DND-41 (cell line): ENCODE measurements at regions not wholly inside any gene's neighbourhood (a gene's known extent, or its start where the extent isn't known, plus 50 kb on each side); places are given as distances from the start of the nearest gene placed in this dataset.

Source experiments
- EZH2 ChIP-seq: IDR thresholded peaks from 3 replicates; pipeline ENCODE4 v1.6.1; 2012; ENCODE audit warnings: borderline replicate concordance, low read depth, mild to moderate bottlenecking, moderate library complexity, low read length, inconsistent platforms; ENCODE audit not compliant: severe bottlenecking
- TF ChIP-seq, protein P1 (sequence below): IDR thresholded peaks from 2 replicates; pipeline ENCODE4 v1.5.1; 2012; ENCODE audit warnings: borderline replicate concordance, low read length, moderate library complexity, mild to moderate bottlenecking; ENCODE audit not compliant: poor library complexity, severe bottlenecking; ENCODE audit errors: extremely low read depth

DNA sequence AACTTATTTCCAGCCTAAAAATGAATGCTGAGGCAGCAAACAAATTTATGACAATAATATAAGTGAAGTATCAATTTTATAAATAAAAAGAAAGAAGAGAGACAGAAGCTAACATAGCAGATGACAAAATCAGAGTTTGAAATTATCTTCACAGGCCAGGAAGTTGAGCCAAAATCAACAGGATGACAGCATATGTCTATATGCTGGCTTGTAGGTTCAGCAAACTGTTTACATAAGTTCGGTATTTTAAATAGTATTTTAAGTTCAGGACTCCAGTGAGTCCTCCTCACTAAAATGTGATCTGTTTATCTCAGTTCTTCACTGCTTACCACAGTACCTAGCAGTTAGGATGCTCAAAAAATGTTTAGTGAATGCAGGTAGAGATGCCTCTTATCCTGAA lies 359.6 kb upstream of the SMC2 start:
- TF ChIP-seq, protein P1, sequence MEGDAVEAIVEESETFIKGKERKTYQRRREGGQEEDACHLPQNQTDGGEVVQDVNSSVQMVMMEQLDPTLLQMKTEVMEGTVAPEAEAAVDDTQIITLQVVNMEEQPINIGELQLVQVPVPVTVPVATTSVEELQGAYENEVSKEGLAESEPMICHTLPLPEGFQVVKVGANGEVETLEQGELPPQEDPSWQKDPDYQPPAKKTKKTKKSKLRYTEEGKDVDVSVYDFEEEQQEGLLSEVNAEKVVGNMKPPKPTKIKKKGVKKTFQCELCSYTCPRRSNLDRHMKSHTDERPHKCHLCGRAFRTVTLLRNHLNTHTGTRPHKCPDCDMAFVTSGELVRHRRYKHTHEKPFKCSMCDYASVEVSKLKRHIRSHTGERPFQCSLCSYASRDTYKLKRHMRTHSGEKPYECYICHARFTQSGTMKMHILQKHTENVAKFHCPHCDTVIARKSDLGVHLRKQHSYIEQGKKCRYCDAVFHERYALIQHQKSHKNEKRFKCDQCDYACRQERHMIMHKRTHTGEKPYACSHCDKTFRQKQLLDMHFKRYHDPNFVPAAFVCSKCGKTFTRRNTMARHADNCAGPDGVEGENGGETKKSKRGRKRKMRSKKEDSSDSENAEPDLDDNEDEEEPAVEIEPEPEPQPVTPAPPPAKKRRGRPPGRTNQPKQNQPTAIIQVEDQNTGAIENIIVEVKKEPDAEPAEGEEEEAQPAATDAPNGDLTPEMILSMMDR: no peak
- TF ChIP-seq EZH2: no peak
